ENCODE measurements at regions not wholly inside any gene's neighbourhood (a gene's known extent, or its start where the extent isn't known, plus 50 kb on each side); places are given as distances from the start of the nearest gene placed in this dataset.

DNA sequence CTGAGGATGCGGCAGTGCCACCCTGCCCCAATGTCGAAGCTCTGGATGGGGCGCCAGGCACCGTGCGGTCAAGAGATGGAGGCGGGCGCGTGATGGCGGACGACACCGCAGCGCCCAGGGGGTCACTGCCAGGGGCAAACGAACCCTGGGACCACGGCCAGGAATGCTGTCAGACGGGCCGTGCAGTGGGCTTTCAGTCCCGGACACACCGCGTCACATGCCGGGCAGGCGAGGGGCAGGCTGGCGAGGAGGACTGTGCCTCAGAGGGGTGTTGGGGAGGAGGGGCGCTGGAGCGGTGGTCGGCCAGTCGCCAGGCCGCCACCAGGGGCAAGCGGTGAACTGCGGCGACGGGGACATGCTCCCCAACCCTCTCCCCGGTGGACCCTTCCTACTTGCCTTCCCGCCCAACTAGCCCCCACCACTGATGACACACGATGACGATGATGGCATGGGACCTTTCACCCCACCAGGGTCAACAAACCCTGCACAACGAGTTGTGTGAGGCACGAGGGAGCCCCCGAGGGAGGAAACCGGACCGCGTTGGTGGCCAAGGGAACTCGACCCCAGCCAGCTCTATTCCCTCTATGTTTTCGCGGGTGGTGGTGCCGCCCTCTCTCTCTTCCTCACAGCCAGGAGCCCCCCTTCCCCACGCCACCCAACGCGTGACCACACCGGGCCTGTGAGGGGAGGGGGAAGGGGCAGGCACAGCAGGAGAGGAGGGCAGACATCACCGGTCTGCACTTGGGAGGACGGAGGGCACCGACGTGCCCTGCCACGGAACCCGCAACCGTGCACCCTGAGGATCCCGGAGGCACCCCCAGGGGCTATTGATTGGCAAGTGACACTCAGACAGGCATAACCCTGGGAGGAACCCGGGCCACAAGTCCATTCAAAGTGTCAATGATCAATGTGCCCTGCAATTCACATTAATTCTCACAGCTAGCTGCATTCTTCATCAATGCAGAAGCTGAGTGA lies 1960.9 kb upstream of the DEFB115 start:
- Mint-ChIP-seq H3K27me3 (ENCODE audit: insufficient read depth) (no peaks in the 10 kb centered on the region), H3K9me3 (peaks cover 38% of the 10 kb centered on the region), H3K4me3 (no peak overlapping the region), H3K36me3 (ENCODE audit: low read depth) (peaks cover 11% of the 10 kb centered on the region; the same call in 1 of the 2 replicates), H3K27ac (no peak overlapping the region), H3K4me1 (ENCODE audit: low read depth) (no peaks in the 10 kb centered on the region)
- no peak for DNase-seq
- TF ChIP-seq CTCF (IDR thresholded peaks at IDR 0.05) = no peak

DNA sequence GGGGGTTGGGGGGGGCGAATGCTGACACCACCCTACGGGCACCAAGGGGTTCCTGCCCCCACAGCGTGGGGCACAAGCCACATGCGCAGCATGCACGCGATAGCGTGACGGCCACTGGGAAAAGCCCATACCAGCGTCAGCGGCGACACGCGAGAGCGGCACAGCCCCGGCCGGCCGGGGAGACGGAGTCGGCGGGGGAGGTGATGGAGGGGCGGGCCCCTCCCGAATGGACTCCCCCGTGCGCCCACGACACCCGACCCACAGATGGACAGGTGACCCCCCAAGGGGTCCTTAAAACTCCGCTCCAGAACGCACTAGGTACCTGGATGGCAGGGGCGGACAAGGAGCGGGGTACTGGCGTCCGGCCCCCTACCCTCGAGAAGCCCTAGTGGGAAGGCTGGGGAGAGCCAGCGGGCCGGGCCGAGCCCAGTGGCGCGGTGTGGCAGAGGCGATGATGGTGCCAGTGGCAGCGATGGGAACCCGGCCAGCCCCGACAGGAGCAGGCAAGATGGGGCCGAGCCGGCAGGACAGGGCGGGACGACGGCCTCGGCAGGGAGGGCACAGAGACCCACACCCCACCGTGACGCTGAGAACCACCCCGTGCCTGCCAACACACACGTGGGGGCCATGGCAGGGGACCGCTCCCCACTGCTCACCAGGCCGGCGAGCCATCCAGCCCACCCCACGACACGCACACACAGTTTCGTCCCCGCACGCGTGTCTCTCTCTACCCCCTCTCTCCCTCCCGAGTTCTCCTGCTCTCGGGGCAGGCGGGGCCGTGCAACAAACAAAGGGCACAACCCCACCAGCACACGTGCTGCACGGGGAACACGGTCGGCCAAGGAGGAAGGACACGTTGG lies 1959.8 kb upstream of the DEFB115 start:
- H3K4me1 Mint-ChIP-seq (ENCODE audit: low read depth) = no peaks in the 10 kb centered on the region
- no peak overlapping the region for H3K4me3 Mint-ChIP-seq
- H3K9me3 Mint-ChIP-seq = peaks cover 45% of the 10 kb centered on the region
- no peak for TF ChIP-seq CTCF (IDR thresholded peaks at IDR 0.05)
- H3K36me3 Mint-ChIP-seq (ENCODE audit: low read depth) = peaks cover 11% of the 10 kb centered on the region; the same call in 1 of the 2 replicates
- H3K27me3 Mint-ChIP-seq (ENCODE audit: insufficient read depth) = no peaks in the 10 kb centered on the region
- H3K27ac Mint-ChIP-seq = no peak overlapping the region
- DNase-seq = no peak

DNA sequence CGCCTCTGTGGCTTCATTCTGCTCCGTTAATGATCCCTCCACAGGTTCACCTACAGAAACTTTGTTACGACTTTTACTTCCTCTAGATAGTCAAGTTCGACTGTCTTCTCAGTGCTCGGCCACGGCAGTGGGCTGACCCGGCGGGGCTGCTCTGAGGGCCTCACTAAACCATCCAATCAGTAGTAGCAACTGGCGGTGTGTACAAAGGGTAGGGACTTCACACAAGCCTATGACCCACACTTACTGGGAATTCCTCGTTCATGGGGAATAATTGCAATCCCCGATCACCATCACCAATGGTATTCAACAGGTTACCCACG lies 1959.2 kb upstream of the DEFB115 start:
- H3K27me3 Mint-ChIP-seq (ENCODE audit: insufficient read depth) = no peaks in the 10 kb centered on the region
- no peaks in the 10 kb centered on the region for H3K4me1 Mint-ChIP-seq (ENCODE audit: low read depth)
- no peak overlapping the region for H3K27ac Mint-ChIP-seq
- no peak for TF ChIP-seq CTCF (IDR thresholded peaks at IDR 0.05)
- DNase-seq = no peak
- H3K9me3 Mint-ChIP-seq = peaks cover 50% of the 10 kb centered on the region
- H3K4me3 Mint-ChIP-seq = no peak overlapping the region
- H3K36me3 Mint-ChIP-seq (ENCODE audit: low read depth) = peaks cover 11% of the 10 kb centered on the region; the same call in 1 of the 2 replicates

DNA sequence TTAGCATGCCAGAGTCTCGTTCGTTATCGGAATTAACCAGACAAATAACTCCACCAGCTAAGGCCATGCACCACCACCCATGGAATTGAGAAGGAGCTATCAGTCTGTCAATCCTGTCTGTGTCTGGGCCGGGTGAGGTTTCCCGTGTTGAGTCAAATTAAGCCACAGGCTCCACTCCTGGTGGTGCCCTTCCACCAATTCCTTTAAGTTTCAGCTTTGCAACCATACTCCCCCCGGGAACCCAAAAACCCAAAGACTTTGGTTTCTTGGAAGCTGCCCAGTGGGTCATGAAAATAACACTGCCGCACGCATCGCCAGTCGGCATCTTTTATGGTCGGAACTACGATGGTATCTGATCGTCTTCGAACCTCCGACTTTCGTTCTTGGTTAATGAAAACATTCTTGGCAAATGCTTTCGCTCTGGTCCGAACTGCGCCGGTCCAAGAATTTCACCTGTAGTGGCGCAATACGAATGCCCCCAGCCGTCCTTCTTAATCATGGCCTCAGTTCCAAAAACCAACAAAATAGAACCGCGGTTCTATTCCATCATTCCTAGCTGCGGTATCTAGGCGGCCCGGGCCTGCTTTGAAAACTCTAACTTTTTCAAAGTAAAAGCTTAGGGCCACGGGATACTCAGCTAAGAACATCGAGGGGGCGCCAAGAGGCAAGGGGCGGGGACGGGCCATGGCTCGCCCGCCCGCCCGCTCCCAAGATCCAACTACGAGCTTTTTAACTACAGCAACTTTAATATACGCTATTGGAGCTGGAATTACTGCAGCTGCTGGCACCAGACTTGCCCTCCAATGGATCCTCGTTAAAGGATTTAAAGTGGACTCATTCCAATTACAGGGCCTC lies 1958.5 kb upstream of the DEFB115 start:
- Mint-ChIP-seq H3K36me3 (ENCODE audit: low read depth) (peaks cover 11% of the 10 kb centered on the region; the same call in 1 of the 2 replicates), H3K4me3 (no peak overlapping the region), H3K9me3 (peaks cover 53% of the 10 kb centered on the region), H3K4me1 (ENCODE audit: low read depth) (no peaks in the 10 kb centered on the region), H3K27ac (no peak overlapping the region), H3K27me3 (ENCODE audit: insufficient read depth) (no peaks in the 10 kb centered on the region)
- TF ChIP-seq CTCF (IDR thresholded peaks at IDR 0.05) = no peak
- DNase-seq = no peak
